K562 (cell line): ENCODE measurements at regions not wholly inside any gene's neighbourhood (a gene's known extent, or its start where the extent isn't known, plus 50 kb on each side); places are given as distances from the start of the nearest gene placed in this dataset.

Experiments
- ATAC-seq: fragments of 200-7000 bp; cut with Tn5 transposase; 3 replicates; pipeline ENCODE4 v1.9.1; 2020; ENCODE audit warnings: moderate library complexity
- BruUV-seq: library from RNA; stranded (reverse); fragments of 400-500 nt; replicated peaks from 2 replicates; lab custom pipeline; 2021; lab: Mats Ljungman, UMichigan
- CTCF ChIA-PET: fragments of 300-600 bp; formaldehyde crosslinking; extraction: SDS; loops from one replicate; lab custom pipeline; 2021; ENCODE audit warnings: low intra/inter-chr PET ratio; lab: Yijun Ruan, JAX
- POLR2A ChIA-PET: fragments of 300-600, 350-650 bp; sonication (Branson Sonifier 250); formaldehyde crosslinking; extraction: SDS; loops from one replicate; lab custom pipeline; 2021; ENCODE audit warnings: antibody characterized with exemption, inconsistent platforms; lab: Yijun Ruan, JAX
- DNase-seq, 4 experiments: peaks; one replicate each; pipeline versions ENCODE4 v3.0.0 to v3.0.0-alpha.2; 2011 to 2018; ENCODE audit warnings: low spot score in 3 of 4, mixed read lengths in 3 of 4; ENCODE audit errors: extremely low read depth in 1 of 4
- FAIRE-seq: peaks from 2 replicates; lab custom pipeline; 2011; peaks lifted over from hg19 to GRCh38; lab: Jason Lieb, UNC
- H2AFZ ChIP-seq: 2 replicates; pipeline ENCODE4 v1.6.0; 2011; ENCODE audit warnings: low read depth, low read length, control low read depth, inconsistent platforms
- H3K27ac ChIP-seq: fragments of 200-600 bp; 3 replicates; pipeline ENCODE4 v1.8.0; 2011; ENCODE audit warnings: low read depth, mild to moderate bottlenecking, control low read depth, inconsistent platforms, low read length, moderate library complexity, mixed read lengths; ENCODE audit errors: extremely low read depth
- H3K27me3 ChIP-seq, 2 experiments: fragments of 300-600 bp in 1 of 2; 2 replicates in 1 of 2; 3 replicates in 1 of 2; pipeline versions ENCODE4 v1.6.0 to v1.8.0; 2011; ENCODE audit warnings: inconsistent platforms in 2 of 2, low read length in 2 of 2, mild to moderate bottlenecking in 1 of 2, mixed read lengths in 1 of 2, moderate library complexity in 1 of 2; ENCODE audit not compliant: control insufficient read depth in 2 of 2, insufficient read depth in 2 of 2
- H3K36me3 ChIP-seq: fragments of 300-600 bp; 3 replicates; pipeline ENCODE4 v1.8.0; 2011; ENCODE audit warnings: mild to moderate bottlenecking, low read length, inconsistent platforms; ENCODE audit not compliant: control insufficient read depth, insufficient read depth
- H3K4me1 ChIP-seq, 2 experiments: fragments of 200-600 bp in 1 of 2; replicated peaks in 1 of 2; 2 replicates in 1 of 2; 3 replicates in 1 of 2; pipeline versions ENCODE4 v1.5.1 to v1.8.0; 2011; ENCODE audit warnings: inconsistent platforms in 2 of 2, low read length in 2 of 2, mild to moderate bottlenecking in 1 of 2, mixed read lengths in 1 of 2, moderate library complexity in 1 of 2; ENCODE audit not compliant: control insufficient read depth in 2 of 2, insufficient read depth in 2 of 2
- H3K4me2 ChIP-seq: 2 replicates; pipeline ENCODE4 v1.6.1; 2011; ENCODE audit warnings: low read length, control low read depth, inconsistent platforms, mixed read lengths; ENCODE audit not compliant: insufficient read depth
- H3K4me3 ChIP-seq: fragments of 200-600 bp; sonication (generic), shearing (Covaris generic); 2 replicates; pipeline ENCODE4 v1.5.1; 2016; ENCODE audit warnings: control low read depth, inconsistent platforms
- H3K79me2 ChIP-seq: fragments of 200-600 bp; 3 replicates; pipeline ENCODE4 v1.8.0; 2011; ENCODE audit warnings: low read length, inconsistent platforms; ENCODE audit not compliant: control insufficient read depth, insufficient read depth
- H3K9ac ChIP-seq, 2 experiments: 2 replicates each; pipeline versions ENCODE4 v1.6.0 to v1.6.1; 2011; ENCODE audit warnings: low read depth in 2 of 2, low read length in 2 of 2, control low read depth in 1 of 2, inconsistent platforms in 1 of 2, mild to moderate bottlenecking in 1 of 2, mixed read lengths in 1 of 2; ENCODE audit not compliant: insufficient read depth in 1 of 2
- H3K9me1 ChIP-seq: one replicate; pipeline ENCODE4 v1.6.0; 2011; ENCODE audit warnings: inconsistent platforms, mild to moderate bottlenecking, low read length, moderate library complexity; ENCODE audit not compliant: control insufficient read depth, insufficient read depth
- H3K9me3 ChIP-seq: replicated peaks from 2 replicates; pipeline ENCODE4 v1.5.1; 2011; ENCODE audit warnings: low read depth, low read length, inconsistent platforms; ENCODE audit not compliant: control insufficient read depth, insufficient read depth
- H4K20me1 ChIP-seq: replicated peaks from 2 replicates; pipeline ENCODE4 v1.6.1; 2011; ENCODE audit warnings: low read length, inconsistent platforms, mixed read lengths; ENCODE audit not compliant: control insufficient read depth, insufficient read depth
- DACH1 ChIP-seq: fragments of 450-650 bp; IDR thresholded peaks from 2 replicates; pipeline ENCODE4 v1.6.1; 2018; ENCODE audit not compliant: partially characterized antibody
- FOXM1 ChIP-seq, 2 experiments: fragments of 450-650 bp in 1 of 2; sonication (generic) in 1 of 2; formaldehyde crosslinking in 1 of 2; IDR thresholded peaks; 2 replicates each; pipeline versions ENCODE4 v1.6.1 to v1.9.0; 2017 to 2022; ENCODE audit warnings: low read depth in 2 of 2, mild to moderate bottlenecking in 2 of 2, missing genetic modification reagents in 1 of 2, moderate library complexity in 1 of 2
- GABPB1 ChIP-seq: sonication (generic); formaldehyde crosslinking; IDR thresholded peaks from 2 replicates; pipeline ENCODE4 v1.8.0; 2022; ENCODE audit warnings: mild to moderate bottlenecking, missing genetic modification reagents
- MAFG ChIP-seq: fragments of 450-650 bp; conservative IDR thresholded peaks from 2 replicates; pipeline ENCODE4 v1.6.1; 2016; ENCODE audit warnings: missing genetic modification characterization, missing compliant biosample characterization
- MLLT1 ChIP-seq, 2 experiments: fragments of 450-650 bp; IDR thresholded peaks; 2 replicates each; pipeline ENCODE4 v1.6.1; 2016
- MLX ChIP-seq, 2 experiments: fragments of 450-650 bp in 1 of 2; sonication (generic) in 1 of 2; formaldehyde crosslinking; conservative IDR thresholded peaks; 2 replicates each; pipeline versions ENCODE4 v1.4.0 to v1.8.1; 2020 to 2022; ENCODE audit warnings: mild to moderate bottlenecking in 1 of 2, missing genetic modification reagents in 1 of 2
- NR2C2 ChIP-seq, 2 experiments: fragments of 200-800 bp in 1 of 2; sonication (Bioruptor generic) in 1 of 2; sonication (generic) in 1 of 2; formaldehyde crosslinking in 1 of 2; IDR thresholded peaks; 2 replicates each; pipeline versions ENCODE4 v1.6.1 to v1.8.0; 2016 to 2022; ENCODE audit warnings: mild to moderate bottlenecking in 1 of 2, missing compliant biosample characterization in 1 of 2, missing genetic modification characterization in 1 of 2, missing genetic modification reagents in 1 of 2
- PHF21A ChIP-seq: fragments of 450-650 bp; IDR thresholded peaks from 2 replicates; pipeline ENCODE4 v1.6.1; 2017; ENCODE audit warnings: low read depth, borderline replicate concordance
- RBM25 ChIP-seq: fragments of 200-400 bp; formaldehyde crosslinking; IDR thresholded peaks from 2 replicates; pipeline ENCODE4 v1.6.1; 2018; ENCODE audit warnings: low read length, low read depth, moderate library complexity; ENCODE audit not compliant: severe bottlenecking
- RBM34 ChIP-seq: fragments of 200-400 bp; formaldehyde crosslinking; IDR thresholded peaks from 2 replicates; pipeline ENCODE4 v1.6.1; 2018; ENCODE audit warnings: low read length, borderline replicate concordance; ENCODE audit not compliant: insufficient read depth
- STAT6 ChIP-seq: sonication (generic); formaldehyde crosslinking; IDR thresholded peaks from 2 replicates; pipeline ENCODE4 v1.8.1; 2023; ENCODE audit warnings: mild to moderate bottlenecking, missing genetic modification reagents
- ZBTB26 ChIP-seq: fragments of 450-650 bp; formaldehyde crosslinking; IDR thresholded peaks from 2 replicates; pipeline ENCODE4 v1.4.0; 2022; ENCODE audit warnings: missing genetic modification characterization
- ZNF3 ChIP-seq: fragments of 250-450 bp; sonication (Bioruptor Pico); IDR thresholded peaks from 2 replicates; pipeline ENCODE4 v1.5.0; 2021; ENCODE audit warnings: mild to moderate bottlenecking, moderate library complexity
- ZNF511 ChIP-seq: sonication (generic); formaldehyde crosslinking; IDR thresholded peaks from 2 replicates; pipeline ENCODE4 v1.8.0; 2022; ENCODE audit warnings: mild to moderate bottlenecking, missing genetic modification reagents
- ZNF766 ChIP-seq: fragments of 200-800 bp; sonication (Bioruptor generic); conservative IDR thresholded peaks from 2 replicates; pipeline ENCODE4 v1.6.1; 2016; ENCODE audit warnings: missing genetic modification characterization, missing compliant biosample characterization
- WGBS: fragments of 100-300 bp; shearing (Covaris generic); methylation state at CpG from one replicate; pipeline ENCODE4 v1.1.6; 2016; ENCODE audit warnings: low coverage, mixed read lengths; ENCODE audit not compliant: insufficient coverage; ENCODE audit errors: missing lambda C conversion rate; 5-methylcytosine and 5-hydroxymethylcytosine counted together
- in situ Hi-C: fragments of 300-500 bp; cut with MboI; formaldehyde crosslinking; loops from 4 replicates; pipeline ENCODE4 v1.15.0; 2018; ENCODE audit warnings: inconsistent platforms, mixed read lengths
- intact Hi-C: fragments of 100-400 bp; cut with micrococcal nuclease; formaldehyde crosslinking; loops from 2 replicates; pipeline ENCODE4 v1.14.2; 2022

- FAIRE-seq: no peak
- no peaks in the 10 kb centered on the region for H3K79me2 ChIP-seq
- no peak overlapping the region for H2AFZ ChIP-seq
- ChIA-PET CTCF (no interaction called here), POLR2A (no interaction called here)
- no peaks in the 10 kb centered on the region for H4K20me1 ChIP-seq
- DNase-seq: no peak
- in situ Hi-C loops (no loop called here), intact Hi-C loops (no loop called here)
- H3K4me2 ChIP-seq: no peak overlapping the region
- peaks cover 18% of the 10 kb centered on the region for H3K36me3 ChIP-seq
- no peaks in the 10 kb centered on the region for H3K4me1 ChIP-seq
- no peaks in the 10 kb centered on the region for H3K27me3 ChIP-seq
- no peak for ATAC-seq
- no peaks in the 10 kb centered on the region for H3K9me1 ChIP-seq
- no peak overlapping the region for H3K9ac ChIP-seq
- 69% methylated on average over 5 of the region's 6 CpGs for WGBS
- TF ChIP-seq NR2C2 (CRISPR knock-in tag; IDR thresholded peaks at IDR 0.05) (no peak), NR2C2 (tag; IDR thresholded peaks at IDR 0.05) (no peak), MAFG (tag) (no peak), DACH1 (no peak), PHF21A (no peak), ZNF766 (no peak), MLLT1 (IDR thresholded peaks at IDR 0.05) (no peak), GABPB1 (CRISPR knock-in tag) (no peak), FOXM1 (IDR thresholded peaks at IDR 0.05; ENCODE audit: low read depth) (no peak), FOXM1 (CRISPR knock-in tag; IDR thresholded peaks at IDR 0.05; ENCODE audit: low read depth) (no peak), STAT6 (no peak), ZNF511 (CRISPR knock-in tag) (no peak), RBM34 (no peak), ZNF3 (CRISPR knock-in tag) (no peak), MLX (CRISPR knock-in tag; conservative IDR thresholded peaks at IDR 0.05) (no peak), ZBTB26 (CRISPR knock-in tag) (no peak), RBM25 (no peak)
- no peak overlapping the region for H3K27ac ChIP-seq
- no peak overlapping the region for H3K4me3 ChIP-seq
- no peaks in the 10 kb centered on the region for H3K9me3 ChIP-seq
- no TSS peak for BruUV-seq
These were observed 1116.3 kb downstream of the FAT4 start for GRCh38 chr4:126431049-126431448.
